Fibroblast of skin of left quadriceps (primary cell): ENCODE measurements at regions not wholly inside any gene's neighbourhood (a gene's known extent, or its start where the extent isn't known, plus 50 kb on each side); places are given as distances from the start of the nearest gene placed in this dataset.
"Not testable (repeated sequence)": the region's sequence is repeated elsewhere in the genome, so short reads cannot be mapped to it uniquely, and the experiment has no call there.

Source experiments
- DNase-seq, 2 experiments: peaks; one replicate each; pipeline ENCODE4 v3.0.0-alpha.2; 2013; ENCODE audit warnings: low read depth in 2 of 2

GRCh38 chr9:12416716-12417115 is 276.5 kb upstream of the TYRP1 start:
- DNase-seq = no peak

DNA sequence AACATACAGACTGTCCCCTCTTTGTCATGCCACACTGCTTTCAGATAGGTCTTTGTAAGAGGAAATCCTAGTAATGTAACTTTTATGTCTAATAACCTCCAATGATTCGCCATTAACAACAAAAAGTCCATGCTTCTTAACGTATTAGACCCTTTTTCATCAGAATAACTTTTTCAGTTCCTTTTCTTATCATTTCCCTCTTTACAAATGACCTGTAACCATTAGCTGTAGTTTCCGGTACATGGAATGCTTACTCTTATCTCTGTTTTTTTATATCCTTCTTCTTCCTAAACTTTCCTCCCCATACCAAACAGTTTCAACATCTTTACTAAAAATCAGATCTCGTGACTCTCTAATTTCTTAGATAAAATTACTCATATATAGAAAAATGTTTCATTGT is 268.9 kb upstream of the TYRP1 start:
- DNase-seq = no peak

GRCh38 chr9:12425878-12426864 is 267.0 kb upstream of the TYRP1 start:
- peak in 1 of 2 experiments; percentile 3 for DNase-seq

DNA sequence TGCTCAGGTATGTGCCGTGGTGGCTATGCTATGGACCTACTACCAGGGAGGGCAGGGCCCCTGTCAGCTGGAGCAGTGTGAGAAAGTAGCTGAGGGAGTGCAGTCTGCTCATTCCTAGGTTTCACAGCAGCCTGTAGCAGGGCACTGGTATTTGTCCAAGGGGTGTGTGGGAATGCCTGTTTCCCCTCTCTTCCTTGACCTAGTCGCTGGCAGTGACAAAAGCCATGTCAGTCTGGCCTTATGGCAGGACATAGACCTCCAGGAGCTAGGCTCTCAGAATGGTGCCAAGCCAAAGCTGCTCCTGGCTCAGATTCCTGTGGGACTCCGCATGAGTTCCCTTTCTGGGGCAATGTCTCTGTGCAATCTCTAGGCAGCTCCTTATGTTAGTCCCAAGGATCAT is 253.9 kb upstream of the TYRP1 start:
- DNase-seq = no peak

GRCh38 chr9:12441080-12441479 is 252.1 kb upstream of the TYRP1 start:
- not testable (repeated sequence) for DNase-seq

- no peak for DNase-seq
Measured at GRCh38 chr9:12441506-12441905, 251.7 kb upstream of the TYRP1 start.

DNA sequence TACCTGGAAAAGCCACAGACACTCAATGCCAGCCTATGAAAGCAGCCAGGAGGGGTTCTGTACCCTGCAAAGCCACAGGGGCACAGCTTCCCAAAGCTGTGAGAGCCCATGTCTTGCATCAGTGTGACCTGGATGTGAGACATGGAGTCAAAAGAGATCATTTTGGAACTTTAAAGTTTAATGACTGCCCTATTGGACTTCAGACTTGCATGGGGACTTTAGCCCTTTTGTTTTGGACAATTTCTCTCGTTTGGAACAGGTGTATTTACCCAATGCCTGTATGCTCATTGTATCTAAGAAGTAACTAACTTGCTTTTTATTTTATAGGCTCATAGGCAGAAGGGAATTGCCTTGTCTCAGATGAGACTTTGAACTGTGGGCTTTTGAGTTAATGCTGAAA is 244.9 kb upstream of the TYRP1 start:
- no peak for DNase-seq

DNA sequence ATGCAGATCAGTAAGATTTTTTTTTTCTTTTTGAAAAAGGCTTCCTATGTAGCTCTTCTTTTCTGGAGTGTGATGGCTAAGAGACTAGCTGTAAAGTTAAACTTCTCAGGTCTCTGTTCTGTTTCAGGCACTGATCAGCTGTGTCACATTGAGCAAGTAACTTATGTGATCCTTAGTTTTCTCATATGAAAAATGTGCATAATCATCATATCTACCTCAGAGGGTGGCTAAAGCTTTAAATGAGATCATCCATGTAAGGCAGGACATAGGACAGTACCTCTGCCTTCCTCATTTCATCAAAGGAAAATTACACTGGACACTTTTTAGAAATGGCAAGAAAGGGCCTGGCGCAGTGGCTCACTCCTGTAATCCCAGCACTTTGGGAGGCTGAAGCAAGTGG is 235.9 kb upstream of the TYRP1 start:
- DNase-seq = no peak

DNA sequence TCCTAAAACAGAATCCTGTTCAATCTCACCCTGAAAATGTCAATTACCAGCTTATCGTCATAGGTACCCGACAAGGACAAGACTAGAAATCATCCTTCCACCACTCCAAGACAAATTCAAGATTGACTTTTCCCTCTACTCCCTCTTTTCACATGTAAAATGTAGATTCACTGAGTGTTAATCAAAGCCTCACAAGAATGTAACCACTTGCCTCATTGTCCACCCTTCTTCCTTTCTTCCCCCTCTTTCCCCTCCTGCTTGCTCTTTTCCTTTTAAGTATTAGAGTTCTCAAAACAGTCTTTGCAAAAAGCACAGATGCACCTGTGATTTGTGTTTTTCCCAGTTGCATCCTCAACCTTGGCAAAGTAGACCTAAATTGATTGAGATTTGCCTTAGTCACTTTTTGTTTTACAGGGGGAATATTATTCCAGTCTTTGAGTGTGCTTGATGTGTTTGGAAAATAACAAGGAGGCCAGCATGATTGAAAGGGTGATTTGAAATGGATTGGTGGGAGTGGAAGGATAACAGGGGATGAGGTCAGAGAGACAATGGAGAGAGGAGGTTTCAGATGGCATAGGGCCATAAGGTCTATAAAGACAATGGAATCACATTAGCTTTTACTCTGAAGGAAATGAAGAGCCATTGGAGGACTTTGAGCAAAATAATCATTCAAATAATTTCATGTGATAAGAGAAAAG is 231.3 kb upstream of the TYRP1 start:
- no peak for DNase-seq

DNA sequence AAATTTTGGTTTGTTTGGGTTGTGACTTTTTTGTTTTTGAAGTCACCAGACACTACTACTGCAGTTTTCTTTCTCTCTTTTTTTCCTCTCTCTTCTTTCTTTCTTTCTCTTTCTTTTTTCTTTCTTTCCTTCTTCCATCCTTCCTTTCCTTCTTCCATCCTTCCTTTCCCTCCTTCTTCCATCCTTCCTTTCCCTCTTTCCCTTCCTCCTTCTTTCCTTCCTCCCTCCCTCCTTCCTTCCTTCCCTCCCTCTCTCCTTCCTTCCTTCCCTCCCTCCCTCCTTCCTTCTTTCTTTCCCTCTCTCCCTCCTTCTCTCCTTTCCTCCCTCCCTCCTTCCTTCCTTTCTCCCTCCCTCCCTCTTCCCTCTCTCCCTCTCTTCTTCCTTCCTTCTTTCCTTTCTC is 230.3 kb upstream of the TYRP1 start:
- no peak for DNase-seq

DNA sequence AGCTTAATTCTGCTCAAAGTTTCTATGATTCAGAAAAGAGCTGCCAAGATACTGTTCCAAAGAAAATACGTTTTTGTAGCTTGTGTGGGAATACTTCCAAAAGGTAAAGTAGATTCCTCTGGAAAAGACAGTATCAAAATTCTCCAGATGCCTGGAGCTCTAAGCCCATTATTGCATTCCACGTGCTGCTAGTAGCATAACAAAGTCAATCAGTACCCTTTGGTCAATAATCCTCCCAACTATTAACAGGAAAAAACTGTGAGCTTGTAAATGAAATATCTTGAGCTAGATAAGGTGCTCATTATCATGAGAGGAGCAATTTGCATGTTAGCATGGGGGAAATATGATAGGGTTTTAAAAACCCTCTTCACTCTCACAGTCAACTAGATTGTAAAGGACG is 229.5 kb upstream of the TYRP1 start:
- DNase-seq = no peak

DNA sequence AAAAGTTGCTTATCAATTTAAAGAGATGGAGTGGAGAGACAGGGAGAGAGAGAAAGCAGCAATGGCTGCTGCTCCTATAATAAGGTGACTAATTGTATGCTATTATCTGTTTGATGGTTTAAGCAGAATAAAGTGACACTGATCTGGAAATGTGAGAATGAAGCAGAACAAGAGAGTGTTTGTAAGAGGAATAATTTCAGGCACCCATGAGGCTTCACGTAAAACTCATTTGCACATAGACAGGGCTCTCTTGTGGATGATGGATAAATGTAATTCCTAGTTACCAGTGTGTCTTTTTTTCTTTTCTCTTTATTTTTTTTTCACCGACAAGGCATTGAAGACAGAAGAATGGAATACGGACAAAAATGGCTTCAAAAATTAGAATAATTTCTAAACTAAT is 228.8 kb upstream of the TYRP1 start:
- no peak for DNase-seq

- DNase-seq = peak; percentile 1 to 5
Measured at GRCh38 chr9:12464910-12465512, 228.2 kb upstream of the TYRP1 start.

DNA sequence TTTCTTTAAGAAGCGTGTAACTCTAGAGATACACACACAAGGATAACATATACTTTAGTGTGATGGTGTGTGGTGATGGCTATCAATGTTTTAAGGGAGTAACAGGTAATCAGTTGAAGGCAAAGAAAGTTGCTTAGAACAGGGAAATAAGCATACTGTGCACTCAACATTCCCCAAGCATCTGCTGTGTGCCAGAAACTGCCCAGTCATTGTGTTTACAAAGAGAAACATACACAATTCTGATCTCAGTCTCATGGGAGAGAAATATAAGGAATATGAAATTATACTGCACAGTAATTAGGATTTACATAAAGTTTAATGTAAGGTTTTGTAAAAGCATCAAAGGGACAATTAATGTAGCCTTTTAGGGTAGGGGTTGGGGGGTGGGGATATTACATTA is 224.1 kb upstream of the TYRP1 start:
- DNase-seq = no peak

DNA sequence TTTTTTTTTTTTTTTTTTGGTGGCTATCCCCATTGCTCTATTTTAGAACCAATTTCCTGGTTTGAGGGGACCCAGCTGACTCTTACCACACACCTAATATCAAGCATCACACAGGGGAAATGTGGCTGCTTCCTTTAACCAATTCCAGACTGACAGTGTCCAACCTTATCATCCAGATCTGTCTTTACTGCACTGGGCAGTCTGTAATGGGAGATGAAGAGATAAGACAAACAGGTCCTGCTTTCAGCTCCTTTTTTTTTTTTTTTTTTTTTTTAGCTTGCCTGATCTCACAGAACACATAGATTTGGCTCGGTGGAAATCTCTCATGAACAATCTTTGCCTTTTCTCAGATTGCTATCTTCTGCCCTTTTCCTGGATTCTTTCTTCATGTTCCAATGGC is 198.8 kb upstream of the TYRP1 start:
- no peak for DNase-seq

DNA sequence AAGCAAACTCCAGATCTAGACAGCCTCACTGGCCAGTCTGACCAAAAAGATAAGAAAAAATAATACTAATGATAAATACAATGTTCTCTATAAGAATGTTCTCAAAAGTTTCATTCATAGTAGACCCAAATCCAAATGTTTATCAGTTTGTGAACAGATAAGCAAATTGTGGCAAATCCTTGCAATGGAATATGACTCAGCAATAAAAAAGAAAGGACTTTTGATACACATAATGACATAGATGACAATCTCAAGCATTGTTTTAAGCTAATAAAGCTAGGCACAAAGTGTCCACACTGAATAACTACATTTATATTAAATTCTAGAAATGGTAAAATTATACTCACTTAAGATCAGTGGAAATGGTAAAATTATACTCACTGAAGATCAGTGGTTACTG is 195.4 kb upstream of the TYRP1 start:
- DNase-seq = no peak

- DNase-seq = no peak
Measured at GRCh38 chr9:12502520-12502919, 190.7 kb upstream of the TYRP1 start.

DNA sequence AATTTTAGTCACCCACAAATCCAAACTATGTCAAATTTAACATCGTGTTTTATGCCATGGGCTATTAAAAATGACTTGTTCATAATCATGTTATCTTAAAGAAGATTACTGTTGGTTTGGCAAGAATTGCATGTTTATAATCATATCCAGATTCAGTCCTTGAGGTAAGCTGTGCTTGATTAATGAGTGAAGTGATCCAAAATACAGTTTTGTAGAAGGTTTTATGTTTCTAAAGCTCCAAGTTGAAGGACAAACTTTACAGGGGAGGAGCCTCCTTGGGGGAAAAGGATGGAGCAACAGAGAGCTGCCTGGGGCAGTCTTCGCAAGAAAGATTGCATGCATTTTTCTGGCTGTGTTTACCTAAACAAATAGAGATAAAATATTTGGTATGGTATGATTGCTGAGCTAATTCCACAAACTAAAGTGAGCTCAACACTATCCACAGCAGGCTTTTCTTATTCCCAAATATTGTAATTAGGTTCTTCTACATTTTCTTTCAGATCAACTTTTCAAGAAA is 189.5 kb upstream of the TYRP1 start:
- DNase-seq = no peak

DNA sequence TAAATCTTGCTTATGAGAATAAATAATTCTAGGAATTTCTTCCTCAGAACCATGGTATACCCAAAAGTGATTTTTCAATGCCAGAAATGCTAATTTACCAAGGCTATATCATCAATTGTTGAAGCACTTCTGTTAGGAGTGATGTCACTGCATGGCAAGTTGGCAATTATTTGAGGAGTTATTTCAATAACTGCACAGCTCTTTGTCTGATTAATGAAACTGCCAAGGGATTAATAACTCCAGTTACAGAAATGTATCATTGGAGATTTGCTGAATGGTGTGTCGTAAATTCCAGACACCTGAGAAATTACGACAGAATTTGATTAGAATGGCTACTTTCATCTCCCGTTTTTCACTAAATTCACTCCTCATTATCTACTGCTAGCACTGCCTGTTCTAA is 182.6 kb upstream of the TYRP1 start:
- DNase-seq = no peak

DNA sequence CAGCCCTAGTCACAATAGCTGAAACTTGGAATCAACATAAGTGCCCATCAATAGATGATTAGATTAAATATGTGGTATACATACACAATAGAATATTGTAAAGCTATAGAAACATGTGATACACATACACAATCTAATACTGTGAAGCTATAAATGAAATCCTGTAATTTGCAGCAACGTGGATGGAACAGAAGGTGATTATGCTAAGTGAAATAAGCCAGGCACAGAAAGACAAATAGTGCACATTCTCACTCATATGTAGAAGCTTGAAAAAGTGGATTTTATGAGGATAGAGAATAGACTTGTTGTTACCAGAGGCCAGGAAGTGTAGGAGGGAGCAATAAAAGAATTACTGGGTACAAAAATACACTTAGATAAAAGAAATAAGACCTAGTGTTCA is 181.5 kb upstream of the TYRP1 start:
- no peak for DNase-seq

DNA sequence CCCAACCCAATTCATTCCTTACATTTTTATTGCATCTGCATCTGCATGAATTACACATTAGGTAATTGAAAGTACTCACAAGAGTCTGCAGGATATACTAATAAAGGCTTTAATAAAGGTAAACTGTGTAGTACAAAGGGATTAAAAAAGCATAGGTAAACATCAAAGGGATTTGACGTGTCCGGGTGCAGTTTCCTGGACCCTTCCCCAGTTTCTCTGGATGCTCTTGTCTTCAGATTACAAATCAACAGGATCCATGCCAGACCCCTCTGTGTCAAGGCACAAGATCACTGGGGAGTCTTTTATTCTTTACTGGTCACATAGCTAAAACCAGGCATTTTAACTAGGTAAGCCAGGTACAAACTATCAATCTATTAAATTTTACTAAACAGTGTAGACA is 177.2 kb upstream of the TYRP1 start:
- no peak for DNase-seq

DNA sequence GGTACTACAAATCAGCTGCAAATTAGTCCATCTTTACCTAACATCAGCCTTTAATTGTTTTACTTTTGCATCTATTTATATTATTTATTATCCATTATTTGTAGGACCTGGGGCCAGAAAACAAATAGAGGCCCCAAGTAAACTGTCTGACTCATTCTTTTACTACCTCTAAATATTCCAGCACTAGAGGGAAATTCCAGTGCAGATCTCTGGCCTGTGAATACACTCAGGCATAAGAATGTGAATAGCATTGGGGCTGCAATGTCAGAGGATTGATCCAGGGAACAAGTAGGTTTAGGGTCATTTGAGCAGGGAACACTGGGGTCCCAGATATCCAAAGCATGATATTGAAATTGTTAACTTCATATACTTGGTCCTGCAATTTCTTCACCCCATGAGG is 176.6 kb upstream of the TYRP1 start:
- no peak for DNase-seq
